ENCODE measurements at regions not wholly inside any gene's neighbourhood (a gene's known extent, or its start where the extent isn't known, plus 50 kb on each side); places are given as distances from the start of the nearest gene placed in this dataset.

DNA sequence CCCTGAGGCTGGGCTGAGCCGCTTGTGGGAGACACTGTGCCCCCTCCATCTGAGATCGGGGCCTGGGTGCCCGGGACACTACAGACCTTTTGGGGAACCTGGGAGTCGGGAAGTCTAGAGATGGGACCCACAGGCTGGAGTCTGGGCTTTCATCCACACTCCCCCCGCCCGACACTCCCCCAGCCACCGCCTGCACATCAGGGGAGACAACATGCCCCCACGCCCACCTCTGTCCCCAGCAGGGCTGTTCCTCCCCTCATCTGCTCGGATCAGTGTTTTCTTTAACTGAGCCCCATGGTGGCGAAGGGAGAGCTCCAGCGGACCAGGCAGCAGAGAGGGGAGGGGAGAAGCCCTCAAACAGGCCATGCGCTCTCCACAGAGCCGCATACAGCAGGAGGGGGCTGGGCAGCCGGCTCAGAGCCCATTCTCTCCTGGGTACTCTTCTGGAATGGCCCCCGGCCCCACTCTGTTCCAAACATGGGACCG lies 174.7 kb downstream of the IGLL1 start:
- TF ChIP-seq, protein P1, sequence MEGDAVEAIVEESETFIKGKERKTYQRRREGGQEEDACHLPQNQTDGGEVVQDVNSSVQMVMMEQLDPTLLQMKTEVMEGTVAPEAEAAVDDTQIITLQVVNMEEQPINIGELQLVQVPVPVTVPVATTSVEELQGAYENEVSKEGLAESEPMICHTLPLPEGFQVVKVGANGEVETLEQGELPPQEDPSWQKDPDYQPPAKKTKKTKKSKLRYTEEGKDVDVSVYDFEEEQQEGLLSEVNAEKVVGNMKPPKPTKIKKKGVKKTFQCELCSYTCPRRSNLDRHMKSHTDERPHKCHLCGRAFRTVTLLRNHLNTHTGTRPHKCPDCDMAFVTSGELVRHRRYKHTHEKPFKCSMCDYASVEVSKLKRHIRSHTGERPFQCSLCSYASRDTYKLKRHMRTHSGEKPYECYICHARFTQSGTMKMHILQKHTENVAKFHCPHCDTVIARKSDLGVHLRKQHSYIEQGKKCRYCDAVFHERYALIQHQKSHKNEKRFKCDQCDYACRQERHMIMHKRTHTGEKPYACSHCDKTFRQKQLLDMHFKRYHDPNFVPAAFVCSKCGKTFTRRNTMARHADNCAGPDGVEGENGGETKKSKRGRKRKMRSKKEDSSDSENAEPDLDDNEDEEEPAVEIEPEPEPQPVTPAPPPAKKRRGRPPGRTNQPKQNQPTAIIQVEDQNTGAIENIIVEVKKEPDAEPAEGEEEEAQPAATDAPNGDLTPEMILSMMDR (IDR thresholded peaks at IDR 0.05; ENCODE audit: borderline replicate concordance, extremely low read depth, low read length, poor library complexity, severe bottlenecking), result no peak
- TF ChIP-seq EZH2 (IDR thresholded peaks at IDR 0.05; ENCODE audit: borderline replicate concordance, low read depth, low read length, severe bottlenecking), result no peak

Measured in DND-41 (cell line).